CD14-positive monocyte (primary cell): ENCODE measurements at regions not wholly inside any gene's neighbourhood (a gene's known extent, or its start where the extent isn't known, plus 50 kb on each side); places are given as distances from the start of the nearest gene placed in this dataset.

Experiments used
- DNase-seq, 3 donors: peaks; one replicate each; pipeline ENCODE4 v3.0.0-alpha.2; 2011 to 2022
- H2AFZ ChIP-seq: 2 replicates; pipeline ENCODE4 v1.6.0; 2012; ENCODE audit warnings: mild to moderate bottlenecking, low read depth, low read length, inconsistent platforms; ENCODE audit not compliant: insufficient read depth, poor library complexity, severe bottlenecking
- H3K27ac ChIP-seq, 2 donors: 1 replicate in 1 of 2; 2 replicates in 1 of 2; pipeline ENCODE4 v1.5.1; 2012 to 2013; ENCODE audit warnings: low read length in 2 of 2, control low read depth in 1 of 2, inconsistent platforms in 1 of 2, low read depth in 1 of 2, mild to moderate bottlenecking in 1 of 2
- H3K27me3 ChIP-seq, 2 donors: one replicate each; pipeline versions ENCODE4 v1.6.0 to v1.6.1; 2011 to 2013; ENCODE audit warnings: low read length in 2 of 2; ENCODE audit not compliant: control insufficient read depth in 2 of 2, insufficient read depth in 2 of 2
- H3K36me3 ChIP-seq, 2 donors: replicated peaks in 1 of 2; 1 replicate in 1 of 2; 2 replicates in 1 of 2; pipeline versions ENCODE4 v1.5.1 to v1.6.1; 2012 to 2013; ENCODE audit warnings: low read length in 2 of 2, control low read depth in 1 of 2, inconsistent platforms in 1 of 2, mild to moderate bottlenecking in 1 of 2; ENCODE audit not compliant: insufficient read depth in 2 of 2, control insufficient read depth in 1 of 2
- H3K4me1 ChIP-seq, 2 donors: 1 replicate in 1 of 2; 2 replicates in 1 of 2; pipeline versions ENCODE4 v1.5.1 to v1.6.1; 2012 to 2013; ENCODE audit warnings: low read length in 2 of 2, control low read depth in 1 of 2, inconsistent platforms in 1 of 2, mild to moderate bottlenecking in 1 of 2, moderate library complexity in 1 of 2; ENCODE audit not compliant: insufficient read depth in 2 of 2, control insufficient read depth in 1 of 2
- H3K4me2 ChIP-seq: replicated peaks from 2 replicates; pipeline ENCODE3; 2012; ENCODE audit warnings: low read length, moderate library complexity, mild to moderate bottlenecking; ENCODE audit not compliant: poor library complexity, severe bottlenecking; ENCODE audit errors: extremely low read depth
- H3K4me3 ChIP-seq, 3 experiments: fragments of 200-600 bp in 1 of 3; sonication (generic) in 1 of 3; replicated peaks in 1 of 3; 1 replicate in 2 of 3; 2 replicates in 1 of 3; pipeline ENCODE4 v1.5.1; 2011 to 2013; ENCODE audit warnings: low read length in 3 of 3, mild to moderate bottlenecking in 3 of 3, control low read depth in 2 of 3, low read depth in 2 of 3, inconsistent platforms in 1 of 3, moderate library complexity in 1 of 3
- H3K79me2 ChIP-seq: 2 replicates; pipeline ENCODE4 v1.6.0; 2012; ENCODE audit warnings: mild to moderate bottlenecking, control low read depth, inconsistent platforms, low read length, moderate library complexity; ENCODE audit not compliant: insufficient read depth
- H3K9ac ChIP-seq: 2 replicates; pipeline ENCODE4 v1.6.0; 2017; ENCODE audit warnings: low read length, mild to moderate bottlenecking; ENCODE audit not compliant: insufficient read depth, poor library complexity, severe bottlenecking
- H3K9me3 ChIP-seq, 2 donors: replicated peaks in 1 of 2; 1 replicate in 1 of 2; 2 replicates in 1 of 2; pipeline versions ENCODE4 v1.5.1 to v1.6.1; 2012 to 2013; ENCODE audit warnings: low read length in 2 of 2, control low read depth in 1 of 2; ENCODE audit not compliant: control insufficient read depth in 1 of 2, insufficient read depth in 1 of 2
- H4K20me1 ChIP-seq: 2 replicates; pipeline ENCODE4 v1.6.0; 2012; ENCODE audit warnings: mild to moderate bottlenecking, low read length, control low read depth, moderate library complexity; ENCODE audit not compliant: insufficient read depth
- H3K27ac Mint-ChIP-seq, 7 donors: one replicate each; pipeline ENCODE4 v1.8.0; 2020; ENCODE audit warnings: mild to moderate bottlenecking in 7 of 7, mixed read lengths in 7 of 7, moderate library complexity in 6 of 7, inconsistent platforms in 2 of 7
- H3K27me3 Mint-ChIP-seq, 3 donors: one replicate each; pipeline ENCODE4 v1.8.0; 2021 to 2022; ENCODE audit warnings: low read depth in 3 of 3, mild to moderate bottlenecking in 3 of 3, mixed read lengths in 3 of 3, moderate library complexity in 3 of 3, inconsistent platforms in 1 of 3
- H3K36me3 Mint-ChIP-seq, 2 donors: one replicate each; pipeline ENCODE4 v1.8.0; 2020; ENCODE audit warnings: mixed read lengths in 2 of 2, inconsistent platforms in 1 of 2, mild to moderate bottlenecking in 1 of 2
- H3K4me1 Mint-ChIP-seq: one replicate; pipeline ENCODE4 v1.8.0; 2020; ENCODE audit warnings: mild to moderate bottlenecking, mixed read lengths
- H3K4me3 Mint-ChIP-seq, 2 donors: one replicate each; pipeline ENCODE4 v1.8.0; 2020; ENCODE audit warnings: mild to moderate bottlenecking in 2 of 2, mixed read lengths in 2 of 2, moderate library complexity in 1 of 2
- H3K9me3 Mint-ChIP-seq, 7 donors: one replicate each; pipeline ENCODE4 v1.8.0; 2020 to 2022; ENCODE audit warnings: mixed read lengths in 7 of 7, mild to moderate bottlenecking in 6 of 7, moderate library complexity in 6 of 7, inconsistent platforms in 2 of 7
- CTCF ChIP-seq: fragments of 200-600 bp; IDR thresholded peaks from one replicate; pipeline ENCODE4 v1.8.0; 2022; ENCODE audit warnings: antibody characterized with exemption, mild to moderate bottlenecking
- WGBS: methylation state at CpG from one replicate; pipeline ENCODE4 v1.1.5; 2013; ENCODE audit warnings: missing lambda C conversion rate; ENCODE audit not compliant: insufficient coverage; 5-methylcytosine and 5-hydroxymethylcytosine counted together
- intact Hi-C, 2 donors: fragments of 100-400 bp; cut with micrococcal nuclease; formaldehyde crosslinking; loops; one replicate each; pipeline versions ENCODE4 v1.15.0 to v1.15.1; 2023

- no peaks in the 10 kb centered on the region for H3K79me2 ChIP-seq
- intact Hi-C loops = no loop called here
- H3K9ac ChIP-seq = no peak overlapping the region
- TF ChIP-seq CTCF = no peak
- Mint-ChIP-seq H3K4me1 (no peaks in the 10 kb centered on the region), H3K27ac (no peak overlapping the region), H3K27me3 (peaks cover 0 to 3% (median 0%) of the 10 kb centered on the region in 3 donors), H3K4me3 (no peak overlapping the region), H3K36me3 (no peaks in the 10 kb centered on the region), H3K9me3 (peaks cover 0 to 3% (median 0%) of the 10 kb centered on the region in 7 donors)
- H3K4me1 ChIP-seq = no peaks in the 10 kb centered on the region
- H3K4me3 ChIP-seq = no peak overlapping the region
- H3K27me3 ChIP-seq = no peaks in the 10 kb centered on the region
- no peaks in the 10 kb centered on the region for H4K20me1 ChIP-seq
- no peak for DNase-seq
- no peak overlapping the region for H3K4me2 ChIP-seq
- no peak overlapping the region for H3K27ac ChIP-seq
- H3K36me3 ChIP-seq = no peaks in the 10 kb centered on the region
- H2AFZ ChIP-seq = no peak overlapping the region
- peaks cover 0 to 5% of the 10 kb centered on the region in 2 donors for H3K9me3 ChIP-seq
- 100% methylated on average over 1 of the region's 2 CpGs for WGBS
Observed at GRCh38 chr2:199113111-199113510, 344.6 kb downstream of the SATB2 start.

GRCh38 chr2:199111458-199111857, 346.3 kb downstream of the SATB2 start:
- WGBS = no CpG with 5 or more reads among the region's 2 CpGs

More at GRCh38 chr2:199111458-199111857, 346.3 kb downstream of the SATB2 start:
- Mint-ChIP-seq H3K4me1 (no peaks in the 10 kb centered on the region), H3K36me3 (no peaks in the 10 kb centered on the region), H3K9me3 (peaks cover 0 to 2% (median 0%) of the 10 kb centered on the region in 7 donors), H3K27ac (no peak overlapping the region), H3K4me3 (no peak overlapping the region), H3K27me3 (peaks cover 0 to 3% (median 0%) of the 10 kb centered on the region in 3 donors)
- H3K9ac ChIP-seq = no peak overlapping the region
- H3K4me1 ChIP-seq = no peaks in the 10 kb centered on the region
- peaks cover 0 to 5% of the 10 kb centered on the region in 2 donors for H3K9me3 ChIP-seq
- DNase-seq = no peak
- intact Hi-C loops = no loop called here
- no peak overlapping the region for H3K27ac ChIP-seq
- no peaks in the 10 kb centered on the region for H3K27me3 ChIP-seq
- H3K36me3 ChIP-seq = no peaks in the 10 kb centered on the region
- H3K4me3 ChIP-seq = no peak overlapping the region
- H2AFZ ChIP-seq = no peak overlapping the region
- TF ChIP-seq CTCF = no peak
- no peaks in the 10 kb centered on the region for H4K20me1 ChIP-seq
- H3K79me2 ChIP-seq = no peaks in the 10 kb centered on the region
- no peak overlapping the region for H3K4me2 ChIP-seq
